Neural cell (in vitro differentiated cells): ENCODE measurements at regions not wholly inside any gene's neighbourhood (a gene's known extent, or its start where the extent isn't known, plus 50 kb on each side); places are given as distances from the start of the nearest gene placed in this dataset.
"Not testable (repeated sequence)": the region's sequence is repeated elsewhere in the genome, so short reads cannot be mapped to it uniquely, and the experiment has no call there.

Experiments
- EP300 ChIP-seq: fragments of 450-650 bp; conservative IDR thresholded peaks from 2 replicates; pipeline ENCODE4 v1.6.1; 2014; ENCODE audit warnings: antibody characterized with exemption, mild to moderate bottlenecking, moderate library complexity; ENCODE audit not compliant: poor library complexity, severe bottlenecking
- POLR2AphosphoS5 ChIP-seq: IDR thresholded peaks from 2 replicates; pipeline ENCODE4 v1.6.1; 2012
- REST ChIP-seq: IDR thresholded peaks from 2 replicates; pipeline ENCODE4 v1.6.1; 2012; ENCODE audit warnings: borderline replicate concordance
- TAF1 ChIP-seq: IDR thresholded peaks from 2 replicates; pipeline ENCODE4 v1.6.1; 2012; ENCODE audit warnings: low read depth
- TF ChIP-seq, protein P1 (sequence below): fragments of 450-650 bp; IDR thresholded peaks from 2 replicates; pipeline ENCODE4 v1.5.1; 2014; ENCODE audit warnings: antibody characterized with exemption, mild to moderate bottlenecking, moderate library complexity; ENCODE audit not compliant: poor library complexity, severe bottlenecking

DNA sequence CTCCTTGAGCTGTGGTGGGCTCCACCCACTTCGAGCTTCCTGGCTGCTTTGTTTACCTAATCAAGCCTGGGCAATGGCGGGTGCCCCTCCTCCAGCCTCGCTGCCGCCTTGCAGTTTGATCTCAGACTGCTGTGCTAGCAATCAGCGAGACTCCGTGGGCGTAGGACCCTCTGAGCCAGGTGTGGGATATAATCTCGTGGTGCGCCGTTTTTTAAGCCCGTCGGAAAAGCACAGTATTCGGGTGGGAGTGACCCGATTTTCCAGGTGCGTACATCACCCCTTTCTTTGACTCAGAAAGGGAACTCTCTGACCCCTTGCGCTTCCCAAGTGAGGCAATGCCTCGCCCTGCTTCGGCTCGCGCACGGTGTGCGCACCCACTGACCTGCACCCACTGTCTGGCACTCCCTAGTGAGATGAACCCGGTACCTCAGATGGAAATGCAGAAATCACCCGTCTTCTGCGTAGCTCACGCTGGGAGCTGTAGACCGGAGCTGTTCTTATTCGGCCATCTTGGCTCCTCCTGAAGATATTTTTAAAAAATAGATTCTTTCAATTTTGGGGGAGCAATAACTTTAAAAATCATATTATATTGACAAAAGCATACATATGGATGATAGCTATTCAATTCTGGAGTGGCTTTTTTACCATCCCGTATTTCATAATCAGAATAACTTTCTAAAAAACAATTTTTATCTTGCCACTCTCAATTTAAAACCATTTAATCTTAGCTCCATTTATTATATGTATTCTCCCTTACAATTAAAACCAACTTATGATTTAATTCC is 517.5 kb upstream of the NUDT12 start:
- TF ChIP-seq REST, TAF1, EP300, POLR2AphosphoS5: not testable (repeated sequence)
- TF ChIP-seq, protein P1, sequence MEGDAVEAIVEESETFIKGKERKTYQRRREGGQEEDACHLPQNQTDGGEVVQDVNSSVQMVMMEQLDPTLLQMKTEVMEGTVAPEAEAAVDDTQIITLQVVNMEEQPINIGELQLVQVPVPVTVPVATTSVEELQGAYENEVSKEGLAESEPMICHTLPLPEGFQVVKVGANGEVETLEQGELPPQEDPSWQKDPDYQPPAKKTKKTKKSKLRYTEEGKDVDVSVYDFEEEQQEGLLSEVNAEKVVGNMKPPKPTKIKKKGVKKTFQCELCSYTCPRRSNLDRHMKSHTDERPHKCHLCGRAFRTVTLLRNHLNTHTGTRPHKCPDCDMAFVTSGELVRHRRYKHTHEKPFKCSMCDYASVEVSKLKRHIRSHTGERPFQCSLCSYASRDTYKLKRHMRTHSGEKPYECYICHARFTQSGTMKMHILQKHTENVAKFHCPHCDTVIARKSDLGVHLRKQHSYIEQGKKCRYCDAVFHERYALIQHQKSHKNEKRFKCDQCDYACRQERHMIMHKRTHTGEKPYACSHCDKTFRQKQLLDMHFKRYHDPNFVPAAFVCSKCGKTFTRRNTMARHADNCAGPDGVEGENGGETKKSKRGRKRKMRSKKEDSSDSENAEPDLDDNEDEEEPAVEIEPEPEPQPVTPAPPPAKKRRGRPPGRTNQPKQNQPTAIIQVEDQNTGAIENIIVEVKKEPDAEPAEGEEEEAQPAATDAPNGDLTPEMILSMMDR, result not testable (repeated sequence)
